AG09309 (cell line): ENCODE measurements at regions not wholly inside any gene's neighbourhood (a gene's known extent, or its start where the extent isn't known, plus 50 kb on each side); places are given as distances from the start of the nearest gene placed in this dataset.

Experiments
- DNase-seq: peaks from one replicate; pipeline ENCODE4 v3.0.0-alpha.2; 2010; ENCODE audit warnings: low read depth
- H3K4me3 ChIP-seq: 2 replicates; pipeline ENCODE4 v1.5.1; 2011; ENCODE audit warnings: mild to moderate bottlenecking, low read depth, low read length, moderate library complexity; ENCODE audit not compliant: control insufficient read depth
- TF ChIP-seq, protein P1 (sequence below): IDR thresholded peaks from 2 replicates; pipeline ENCODE4 v1.5.1; 2011; ENCODE audit warnings: mild to moderate bottlenecking, low read depth, low read length, inconsistent platforms; ENCODE audit not compliant: insufficient read depth, control insufficient read depth; ENCODE audit errors: missing control alignments

DNA sequence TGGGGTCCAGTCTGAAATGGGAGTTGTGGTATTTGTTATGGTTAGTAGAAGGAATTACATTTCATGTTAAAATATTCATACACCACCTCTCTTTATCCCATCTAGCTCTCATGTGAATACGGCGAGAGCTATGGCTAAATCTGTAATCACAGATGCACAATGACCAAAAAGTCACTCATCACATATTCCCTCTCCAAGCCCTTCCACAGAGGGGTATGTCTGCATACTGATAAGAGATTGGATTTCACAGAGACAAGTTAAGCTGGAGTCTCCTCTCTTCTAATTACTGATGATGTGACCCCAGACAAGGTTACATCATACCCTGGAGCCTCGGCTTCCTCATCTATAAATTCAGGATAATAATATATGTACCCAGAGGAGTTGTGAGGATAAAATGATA is 237.8 kb upstream of the RHOBTB1 start:
- no peak overlapping the region for H3K4me3 ChIP-seq
- TF ChIP-seq, protein P1, sequence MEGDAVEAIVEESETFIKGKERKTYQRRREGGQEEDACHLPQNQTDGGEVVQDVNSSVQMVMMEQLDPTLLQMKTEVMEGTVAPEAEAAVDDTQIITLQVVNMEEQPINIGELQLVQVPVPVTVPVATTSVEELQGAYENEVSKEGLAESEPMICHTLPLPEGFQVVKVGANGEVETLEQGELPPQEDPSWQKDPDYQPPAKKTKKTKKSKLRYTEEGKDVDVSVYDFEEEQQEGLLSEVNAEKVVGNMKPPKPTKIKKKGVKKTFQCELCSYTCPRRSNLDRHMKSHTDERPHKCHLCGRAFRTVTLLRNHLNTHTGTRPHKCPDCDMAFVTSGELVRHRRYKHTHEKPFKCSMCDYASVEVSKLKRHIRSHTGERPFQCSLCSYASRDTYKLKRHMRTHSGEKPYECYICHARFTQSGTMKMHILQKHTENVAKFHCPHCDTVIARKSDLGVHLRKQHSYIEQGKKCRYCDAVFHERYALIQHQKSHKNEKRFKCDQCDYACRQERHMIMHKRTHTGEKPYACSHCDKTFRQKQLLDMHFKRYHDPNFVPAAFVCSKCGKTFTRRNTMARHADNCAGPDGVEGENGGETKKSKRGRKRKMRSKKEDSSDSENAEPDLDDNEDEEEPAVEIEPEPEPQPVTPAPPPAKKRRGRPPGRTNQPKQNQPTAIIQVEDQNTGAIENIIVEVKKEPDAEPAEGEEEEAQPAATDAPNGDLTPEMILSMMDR: no peak
- no peak for DNase-seq

DNA sequence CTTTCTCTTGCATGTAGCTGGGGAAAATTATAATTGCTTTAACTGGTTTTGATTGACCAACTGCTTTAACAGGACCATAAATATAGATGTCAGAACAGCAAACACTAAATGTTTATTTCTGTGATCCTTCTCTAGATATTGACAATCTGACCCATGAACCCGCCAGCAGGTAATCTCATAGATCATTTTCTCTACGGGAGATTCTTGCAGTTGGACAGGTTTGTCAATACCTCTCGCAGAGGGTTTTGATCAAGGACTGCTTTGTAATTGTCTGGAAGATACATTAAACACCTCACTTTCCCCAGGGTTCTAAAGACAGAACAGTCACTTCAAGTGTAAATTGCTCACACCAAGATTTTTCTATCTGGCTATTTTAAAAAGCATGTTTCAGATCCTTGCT is 235.8 kb upstream of the RHOBTB1 start:
- DNase-seq: no peak
- TF ChIP-seq, protein P1: no peak
- H3K4me3 ChIP-seq: no peak overlapping the region

DNA sequence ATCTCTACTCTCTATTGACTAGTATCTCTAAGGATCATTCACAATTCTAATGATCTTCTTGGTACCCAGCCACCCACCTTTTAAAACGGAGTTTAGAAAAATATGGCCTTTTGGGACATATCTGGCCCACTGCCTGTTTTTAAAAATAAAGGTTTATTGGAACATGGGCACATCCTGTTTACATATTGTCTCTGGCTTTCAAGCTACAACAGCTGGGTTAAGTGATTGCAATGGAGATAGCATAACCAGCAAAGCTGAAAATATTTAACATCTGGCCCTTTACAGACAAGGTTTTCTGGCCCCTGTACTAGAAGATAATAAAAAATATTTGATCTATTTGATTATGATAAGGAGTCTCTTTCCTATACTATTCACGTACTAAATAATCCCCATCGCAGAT is 232.4 kb upstream of the RHOBTB1 start:
- TF ChIP-seq, protein P1: no peak
- no peak overlapping the region for H3K4me3 ChIP-seq
- no peak for DNase-seq

DNA sequence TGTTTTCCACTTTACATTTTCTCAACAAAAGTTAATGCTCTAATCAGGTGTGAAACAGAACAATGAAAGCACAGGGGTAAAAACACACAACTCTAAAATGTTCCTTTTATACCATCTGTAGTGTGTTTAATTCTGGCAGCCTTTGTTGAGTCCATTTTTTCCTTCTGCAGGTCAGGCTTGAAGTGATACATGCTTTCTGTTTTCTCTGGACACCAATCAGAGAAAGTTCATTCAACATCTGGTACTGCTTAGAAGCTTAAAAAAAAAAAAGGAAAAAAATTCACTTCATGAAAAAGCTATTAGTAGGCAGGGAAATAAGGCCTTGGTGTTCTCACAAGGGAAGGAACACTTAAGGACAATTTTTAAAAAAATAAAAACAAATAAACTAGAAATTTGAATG is 231.3 kb upstream of the RHOBTB1 start:
- peak; percentile 67 for DNase-seq
- H3K4me3 ChIP-seq: no peak overlapping the region
- TF ChIP-seq, protein P1: no peak

DNA sequence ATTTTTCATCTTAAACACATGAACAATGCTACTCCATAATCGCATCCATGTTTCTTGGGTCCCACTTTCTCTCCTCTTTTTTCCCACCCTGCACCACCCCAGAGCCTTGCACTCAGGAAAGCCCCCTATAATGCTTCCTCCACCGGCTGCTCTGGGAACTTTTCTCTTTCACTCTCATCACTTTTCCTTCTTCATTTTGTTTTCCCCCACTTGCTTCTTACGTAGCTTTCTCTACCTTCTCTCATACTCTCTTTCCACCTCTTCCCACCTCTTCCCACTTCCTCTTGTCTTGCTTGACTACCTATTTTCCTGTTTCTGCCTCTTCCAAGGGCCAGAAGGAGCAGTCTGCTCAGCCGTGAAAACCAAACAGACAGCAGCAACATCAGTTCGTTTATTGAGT is 229.5 kb upstream of the RHOBTB1 start:
- no peak for DNase-seq
- TF ChIP-seq, protein P1: no peak
- H3K4me3 ChIP-seq: no peak overlapping the region

DNA sequence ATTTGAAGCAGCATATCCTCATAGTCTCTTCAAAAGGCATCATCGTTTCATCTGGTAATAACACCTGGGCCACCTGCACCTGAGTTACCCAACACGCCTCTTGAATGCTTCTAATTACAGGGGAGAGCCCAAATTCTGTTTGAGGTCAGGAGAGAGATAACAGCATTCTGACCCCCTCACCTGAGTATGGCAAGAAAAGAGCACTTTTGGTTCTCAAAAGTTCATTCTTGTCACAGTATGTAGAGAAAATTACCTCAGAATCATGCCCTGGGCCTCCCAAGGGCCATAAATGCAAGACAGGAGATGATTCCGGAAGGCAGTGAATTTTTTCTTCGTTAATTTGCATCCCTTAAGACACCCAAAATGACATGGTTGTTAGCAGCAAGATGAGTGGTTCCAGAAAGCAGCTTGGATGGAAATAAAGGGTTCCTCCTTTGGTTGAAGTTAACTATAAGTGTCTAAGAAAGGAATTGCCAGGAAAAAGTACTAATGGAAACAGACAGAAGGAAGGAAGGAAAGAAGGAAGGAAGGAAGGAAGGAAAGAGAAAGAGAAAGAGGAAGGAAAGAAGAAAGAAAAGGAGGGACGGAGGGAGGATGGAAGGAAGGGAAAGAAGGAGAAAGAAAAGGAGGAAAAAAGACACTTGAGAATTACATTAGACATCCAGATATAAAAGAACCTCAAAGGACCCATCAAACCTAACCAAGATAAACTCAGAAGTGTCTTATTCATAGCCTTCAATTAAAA is 228.4 kb upstream of the RHOBTB1 start:
- DNase-seq: no peak
- H3K4me3 ChIP-seq: no peak overlapping the region
- TF ChIP-seq, protein P1: no peak
